Common myeloid progenitor, CD34-positive (primary cell): ENCODE measurements at regions not wholly inside any gene's neighbourhood (a gene's known extent, or its start where the extent isn't known, plus 50 kb on each side); places are given as distances from the start of the nearest gene placed in this dataset.

ENCODE experiments used
- CTCF ChIA-PET: fragments of 350-600 bp; sonication (Branson Sonifier 250); formaldehyde crosslinking; loops from one replicate; lab custom pipeline; 2021; ENCODE audit warnings: antibody characterized with exemption; lab: Charles Lee
- POLR2A ChIA-PET: fragments of 350-600 bp; sonication (Branson Sonifier 250); formaldehyde crosslinking; loops from one replicate; lab custom pipeline; 2021; ENCODE audit warnings: antibody characterized with exemption; lab: Charles Lee
- DNase-seq, 3 donors: peaks; one replicate each; pipeline versions ENCODE4 v3.0.0 to v3.0.0-alpha.2; 2013
- H3K27ac ChIP-seq, 2 experiments: 1 replicate in 1 of 2; 2 replicates in 1 of 2; pipeline ENCODE4 v1.7.0; 2013; ENCODE audit warnings: inconsistent platforms in 2 of 2, low read length in 2 of 2, mild to moderate bottlenecking in 2 of 2, low read depth in 1 of 2, moderate library complexity in 1 of 2; ENCODE audit not compliant: severe bottlenecking in 2 of 2, insufficient read depth in 1 of 2, poor library complexity in 1 of 2
- H3K27me3 ChIP-seq, 5 experiments: replicated peaks in 2 of 5; 1 replicate in 3 of 5; 2 replicates in 2 of 5; pipeline versions ENCODE4 v1.6.1 to v1.7.0; 2013; ENCODE audit warnings: low read length in 4 of 5, mild to moderate bottlenecking in 2 of 5, moderate library complexity in 2 of 5, inconsistent platforms in 1 of 5; ENCODE audit not compliant: insufficient read depth in 5 of 5, control insufficient read depth in 4 of 5
- H3K36me3 ChIP-seq, 4 experiments: 1 replicate in 2 of 4; 2 replicates in 2 of 4; pipeline versions ENCODE4 v1.6.1 to v1.7.0; 2013; ENCODE audit warnings: low read length in 3 of 4, control low read depth in 1 of 4, mild to moderate bottlenecking in 1 of 4; ENCODE audit not compliant: control insufficient read depth in 4 of 4, insufficient read depth in 4 of 4
- H3K4me1 ChIP-seq, 4 experiments: 1 replicate in 3 of 4; 2 replicates in 1 of 4; pipeline versions ENCODE4 v1.6.1 to v1.7.1; 2013; ENCODE audit warnings: low read length in 3 of 4, mild to moderate bottlenecking in 3 of 4, control low read depth in 1 of 4, inconsistent platforms in 1 of 4, moderate library complexity in 1 of 4; ENCODE audit not compliant: control insufficient read depth in 4 of 4, insufficient read depth in 4 of 4; ENCODE audit errors: control extremely low read depth in 1 of 4
- H3K4me3 ChIP-seq, 7 experiments: 1 replicate in 4 of 7; 2 replicates in 3 of 7; pipeline versions ENCODE4 v1.5.1 to v1.7.0; 2013; ENCODE audit warnings: mild to moderate bottlenecking in 7 of 7, low read length in 6 of 7, moderate library complexity in 6 of 7, inconsistent platforms in 2 of 7, low read depth in 2 of 7, control low read depth in 1 of 7; ENCODE audit not compliant: insufficient read depth in 4 of 7, control insufficient read depth in 1 of 7; ENCODE audit errors: extremely low read depth in 1 of 7
- H3K9me3 ChIP-seq, 5 experiments: 1 replicate in 4 of 5; 2 replicates in 1 of 5; pipeline versions ENCODE4 v1.6.1 to v1.7.1; 2013; ENCODE audit warnings: low read length in 4 of 5, mild to moderate bottlenecking in 2 of 5, inconsistent platforms in 1 of 5, low read depth in 1 of 5, moderate library complexity in 1 of 5; ENCODE audit not compliant: control insufficient read depth in 4 of 5, insufficient read depth in 2 of 5; ENCODE audit errors: control extremely low read depth in 1 of 5
- WGBS: methylation state at CpG from one replicate; pipeline ENCODE4 v1.1.5; 2013; ENCODE audit not compliant: insufficient coverage; 5-methylcytosine and 5-hydroxymethylcytosine counted together

- ChIA-PET CTCF (interaction anchor here (1.4 kb wide), 1 partner anchor 24 kb away, joined by 3 read pairs; no protein-coding TSS in a partner anchor), POLR2A (no interaction called here)
- WGBS = 89% methylated on average over 2 of the region's 4 CpGs
- Histone ChIP-seq H3K9me3 (no peaks in the 10 kb centered on the region), H3K36me3 (no peaks in the 10 kb centered on the region), H3K27me3 (no peaks in the 10 kb centered on the region), H3K4me3 (no peak overlapping the region), H3K27ac (no peak overlapping the region), H3K4me1 (no peaks in the 10 kb centered on the region)
- no peak for DNase-seq
These were observed 208.3 kb upstream of the WSCD1 start for GRCh38 chr17:5861854-5862253.

- Histone ChIP-seq H3K4me3 (no peak overlapping the region), H3K36me3 (no peaks in the 10 kb centered on the region), H3K4me1 (no peaks in the 10 kb centered on the region), H3K27ac (no peak overlapping the region), H3K27me3 (no peaks in the 10 kb centered on the region), H3K9me3 (no peaks in the 10 kb centered on the region)
- POLR2A ChIA-PET = no interaction called here
- DNase-seq = no peak
- CTCF ChIA-PET = interaction anchor here (1.4 kb wide), 1 partner anchor 23 kb away, joined by 3 read pairs; no protein-coding TSS in a partner anchor
These were observed 207.8 kb upstream of the WSCD1 start for GRCh38 chr17:5862395-5862794.

GRCh38 chr17:5864741-5865657, 205.2 kb upstream of the WSCD1 start:
- POLR2A ChIA-PET = interaction anchor here (0.6 kb wide), 1 partner anchor 105 kb away, joined by 3 read pairs; no protein-coding TSS in a partner anchor
- 94% methylated on average over 6 of the region's 9 CpGs for WGBS

GRCh38 chr17:5866978-5867377, 203.2 kb upstream of the WSCD1 start:
- H3K36me3 ChIP-seq = no peaks in the 10 kb centered on the region
- DNase-seq = no peak
- H3K4me3 ChIP-seq = no peak overlapping the region
- no peaks in the 10 kb centered on the region for H3K9me3 ChIP-seq
- no peak overlapping the region for H3K27ac ChIP-seq
- WGBS = 59% methylated on average over 3 of the region's 4 CpGs
- H3K27me3 ChIP-seq = peaks cover 0 to 5% (median 0%) of the 10 kb centered on the region in 5 experiments
- CTCF ChIA-PET = no interaction called here
- no peaks in the 10 kb centered on the region for H3K4me1 ChIP-seq
- POLR2A ChIA-PET = no interaction called here

More at GRCh38 chr17:5864741-5865657, 205.2 kb upstream of the WSCD1 start:
- peaks cover 0 to 4% (median 0%) of the 10 kb centered on the region in 5 experiments for H3K27me3 ChIP-seq
- no peaks in the 10 kb centered on the region for H3K36me3 ChIP-seq
- no peak overlapping the region for H3K27ac ChIP-seq
- no peak for DNase-seq
- H3K9me3 ChIP-seq = no peaks in the 10 kb centered on the region
- CTCF ChIA-PET = no interaction called here
- H3K4me1 ChIP-seq = no peaks in the 10 kb centered on the region
- H3K4me3 ChIP-seq = no peak overlapping the region

- Histone ChIP-seq H3K27ac (no peak overlapping the region), H3K4me1 (no peaks in the 10 kb centered on the region), H3K27me3 (peaks cover 0 to 12% (median 0%) of the 10 kb centered on the region in 5 experiments), H3K9me3 (no peaks in the 10 kb centered on the region), H3K4me3 (no peak overlapping the region), H3K36me3 (no peaks in the 10 kb centered on the region)
- CTCF ChIA-PET = no interaction called here
- no peak for DNase-seq
- WGBS = 86% methylated on average over 8 of the region's 12 CpGs
- POLR2A ChIA-PET = no interaction called here
These were observed 201.0 kb upstream of the WSCD1 start for GRCh38 chr17:5869041-5869745.

- 96% methylated on average over 4 of the region's 6 CpGs for WGBS
- no peaks in the 10 kb centered on the region for H3K36me3 ChIP-seq
- POLR2A ChIA-PET = no interaction called here
- H3K4me1 ChIP-seq = no peaks in the 10 kb centered on the region
- CTCF ChIA-PET = no interaction called here
- H3K27ac ChIP-seq = no peak overlapping the region
- DNase-seq = no peak
- H3K4me3 ChIP-seq = no peak overlapping the region
- no peaks in the 10 kb centered on the region for H3K9me3 ChIP-seq
- H3K27me3 ChIP-seq = peaks cover 0 to 12% (median 0%) of the 10 kb centered on the region in 5 experiments
These were observed 199.8 kb upstream of the WSCD1 start for GRCh38 chr17:5870231-5870953.
